MCF 10A (cell line): ENCODE measurements at regions not wholly inside any gene's neighbourhood (a gene's known extent, or its start where the extent isn't known, plus 50 kb on each side); places are given as distances from the start of the nearest gene placed in this dataset.

Experiments
- BruUV-seq: library from RNA; stranded (reverse); fragments of 400-500 nt; replicated peaks from 2 replicates; lab custom pipeline; 2021; lab: Mats Ljungman, UMichigan
- CTCF ChIA-PET: fragments of 300-600 bp; sonication (Branson Sonifier 250); formaldehyde crosslinking; extraction: SDS; loops from one replicate; lab custom pipeline; 2021; ENCODE audit warnings: antibody characterized with exemption, inconsistent platforms; lab: Yijun Ruan, JAX
- POLR2A ChIA-PET: fragments of 300-600, 350-650 bp; sonication (Branson Sonifier 250); formaldehyde crosslinking; extraction: SDS; loops from one replicate; lab custom pipeline; 2020; ENCODE audit warnings: antibody characterized with exemption, inconsistent platforms; lab: Yijun Ruan, JAX
- DNase-seq: peaks from one replicate; pipeline ENCODE4 v3.0.0-alpha.2; 2018; ENCODE audit not compliant: unreplicated experiment
- H3K27ac Mint-ChIP-seq: one replicate; pipeline ENCODE4 v1.8.0; 2022; ENCODE audit warnings: mild to moderate bottlenecking, low read depth, mixed read lengths; ENCODE audit not compliant: unreplicated experiment
- H3K27me3 Mint-ChIP-seq: one replicate; pipeline ENCODE4 v1.8.0; 2022; ENCODE audit warnings: mixed read lengths; ENCODE audit not compliant: insufficient read depth, unreplicated experiment
- H3K36me3 Mint-ChIP-seq: one replicate; pipeline ENCODE4 v1.8.0; 2022; ENCODE audit warnings: mild to moderate bottlenecking, moderate library complexity, mixed read lengths; ENCODE audit not compliant: insufficient read depth, unreplicated experiment
- H3K4me1 Mint-ChIP-seq: one replicate; pipeline ENCODE4 v1.8.0; 2022; ENCODE audit warnings: mixed read lengths; ENCODE audit not compliant: insufficient read depth, unreplicated experiment
- H3K4me3 Mint-ChIP-seq: one replicate; pipeline ENCODE4 v1.8.0; 2022; ENCODE audit warnings: mild to moderate bottlenecking, moderate library complexity, mixed read lengths; ENCODE audit not compliant: unreplicated experiment
- H3K9me3 Mint-ChIP-seq: one replicate; pipeline ENCODE4 v1.8.0; 2022; ENCODE audit warnings: mixed read lengths; ENCODE audit not compliant: unreplicated experiment
- CTCF ChIP-seq: fragments of 200-600 bp; IDR thresholded peaks from one replicate; pipeline ENCODE4 v1.8.0; 2022; ENCODE audit warnings: antibody characterized with exemption, mild to moderate bottlenecking; ENCODE audit not compliant: unreplicated experiment
- intact Hi-C: fragments of 100-400 bp; cut with micrococcal nuclease; formaldehyde crosslinking; loops from 2 replicates; pipeline ENCODE4 v1.14.1; 2022

- Mint-ChIP-seq H3K27me3 (peaks cover 28% of the 10 kb centered on the region), H3K4me3 (no peak overlapping the region), H3K9me3 (no peaks in the 10 kb centered on the region), H3K36me3 (no peaks in the 10 kb centered on the region), H3K4me1 (peaks cover 5% of the 10 kb centered on the region), H3K27ac (no peak overlapping the region)
- no peak for TF ChIP-seq CTCF
- DNase-seq, result no peak
- BruUV-seq, result no TSS peak
- intact Hi-C loops, result no loop called here
- ChIA-PET POLR2A (no interaction called here), CTCF (no interaction called here)
These were observed 205.5 kb downstream of the PCDH19 start for GRCh38 chrX:100204534-100204933.

- no peak for TF ChIP-seq CTCF
- Mint-ChIP-seq H3K4me3 (no peak overlapping the region), H3K27me3 (peaks cover 86% of the 10 kb centered on the region), H3K4me1 (no peaks in the 10 kb centered on the region), H3K36me3 (no peaks in the 10 kb centered on the region), H3K27ac (no peak overlapping the region), H3K9me3 (no peaks in the 10 kb centered on the region)
- no peak for DNase-seq
- POLR2A ChIA-PET, result interaction anchor here (0.6 kb wide), 1 partner anchor 13 kb away, joined by 4 read pairs; no protein-coding TSS in a partner anchor
- no TSS peak for BruUV-seq
- CTCF ChIA-PET, result interaction anchor here (1.4 kb wide), 1 partner anchor 174 kb away, joined by 4 read pairs; no protein-coding TSS in a partner anchor
- intact Hi-C loops, result no loop called here
These were observed 215.8 kb downstream of the PCDH19 start for GRCh38 chrX:100194082-100194775.
